ENCODE measurements at regions not wholly inside any gene's neighbourhood (a gene's known extent, or its start where the extent isn't known, plus 50 kb on each side); places are given as distances from the start of the nearest gene placed in this dataset. TPM values are rescaled to one million over a fixed set of nuclear protein-coding genes. Genes with fewer than 3 reads are reported as not detected.

- TF ChIP-seq, protein P1, sequence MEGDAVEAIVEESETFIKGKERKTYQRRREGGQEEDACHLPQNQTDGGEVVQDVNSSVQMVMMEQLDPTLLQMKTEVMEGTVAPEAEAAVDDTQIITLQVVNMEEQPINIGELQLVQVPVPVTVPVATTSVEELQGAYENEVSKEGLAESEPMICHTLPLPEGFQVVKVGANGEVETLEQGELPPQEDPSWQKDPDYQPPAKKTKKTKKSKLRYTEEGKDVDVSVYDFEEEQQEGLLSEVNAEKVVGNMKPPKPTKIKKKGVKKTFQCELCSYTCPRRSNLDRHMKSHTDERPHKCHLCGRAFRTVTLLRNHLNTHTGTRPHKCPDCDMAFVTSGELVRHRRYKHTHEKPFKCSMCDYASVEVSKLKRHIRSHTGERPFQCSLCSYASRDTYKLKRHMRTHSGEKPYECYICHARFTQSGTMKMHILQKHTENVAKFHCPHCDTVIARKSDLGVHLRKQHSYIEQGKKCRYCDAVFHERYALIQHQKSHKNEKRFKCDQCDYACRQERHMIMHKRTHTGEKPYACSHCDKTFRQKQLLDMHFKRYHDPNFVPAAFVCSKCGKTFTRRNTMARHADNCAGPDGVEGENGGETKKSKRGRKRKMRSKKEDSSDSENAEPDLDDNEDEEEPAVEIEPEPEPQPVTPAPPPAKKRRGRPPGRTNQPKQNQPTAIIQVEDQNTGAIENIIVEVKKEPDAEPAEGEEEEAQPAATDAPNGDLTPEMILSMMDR (IDR thresholded peaks at IDR 0.05): no peak
- TF ChIP-seq POLR2A (IDR thresholded peaks at IDR 0.05): no peak
- no peak for TF ChIP-seq EP300 (IDR thresholded peaks at IDR 0.05)
- no peak for DNase-seq (ENCODE audit: low spot score in 2 of 2)
- 90 to 93% methylated on average over 6 of the region's 6 CpGs for WGBS, 2 donors
- Histone ChIP-seq H3K27ac (no peak overlapping the region), H3K9me3 (no peaks in the 10 kb centered on the region), H3K4me3 (no peak overlapping the region), H3K27me3 (no peaks in the 10 kb centered on the region), H3K4me1 (peaks cover 0 to 18% (median 3%) of the 10 kb centered on the region in 4 donors), H3K36me3 (no peaks in the 10 kb centered on the region)
These were observed 53.5 kb upstream of the PARD3 start for GRCh38 chr10:34868589-34868988.

DNA sequence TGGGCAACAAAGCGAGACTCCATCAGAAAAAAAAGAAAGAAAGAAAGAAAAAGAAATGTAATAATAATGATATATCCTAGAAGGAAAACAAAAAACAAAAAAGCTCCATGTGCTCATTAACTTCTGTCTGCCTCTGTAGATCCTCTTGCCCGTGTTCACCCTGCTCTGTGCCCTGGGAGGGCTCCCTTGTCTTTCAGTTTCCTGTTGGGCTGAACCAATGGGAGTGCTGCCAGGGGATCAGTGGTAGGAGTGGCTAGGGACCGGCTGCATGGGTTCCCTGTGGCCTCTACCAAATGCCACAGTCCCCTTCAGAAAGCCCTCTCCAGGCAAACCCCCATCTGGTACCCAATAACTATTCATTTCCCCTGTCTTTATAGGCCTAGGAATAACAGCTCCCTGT is 51.8 kb upstream of the PARD3 start:
- Histone ChIP-seq H3K4me1 (peaks cover 0 to 28% (median 3%) of the 10 kb centered on the region in 4 donors), H3K36me3 (no peaks in the 10 kb centered on the region), H3K4me3 (no peak overlapping the region), H3K27ac (no peak overlapping the region), H3K9me3 (no peaks in the 10 kb centered on the region), H3K27me3 (no peaks in the 10 kb centered on the region)
- WGBS, 2 donors: 60% methylated on average over 3 of the region's 3 CpGs
- TF ChIP-seq EP300 (IDR thresholded peaks at IDR 0.05) (no peak), POLR2A (IDR thresholded peaks at IDR 0.05) (no peak)
- TF ChIP-seq, protein P1 (IDR thresholded peaks at IDR 0.05): no peak
- no peak for DNase-seq (ENCODE audit: low spot score in 2 of 2)

Small RNAs in the stretch of these regions (small RNA-seq; reads per million reads assigned to genes)
- not detected for gene RNU6-193P
- gene RNU6-847P: not detected
- not detected for gene SS18L2P1

All from tibial nerve (tissue), 4 donors.